ENCODE measurements at regions not wholly inside any gene's neighbourhood (a gene's known extent, or its start where the extent isn't known, plus 50 kb on each side); places are given as distances from the start of the nearest gene placed in this dataset.

GRCh38 chr12:87047691-87048090, 791.5 kb upstream of the MGAT4C start:
- Histone ChIP-seq H3K9me3 (ENCODE audit: low read length) (no peaks in the 10 kb centered on the region), H2AFZ (ENCODE audit: low read depth, low read length) (no peak overlapping the region), H3F3A (ENCODE audit: insufficient read depth, low read length, poor library complexity, severe bottlenecking) (no peaks in the 10 kb centered on the region), H3K4me3 (ENCODE audit: low read length) (no peak overlapping the region), H3K27ac (ENCODE audit: low read length) (no peak overlapping the region), H3K27me3 (ENCODE audit: insufficient read depth, low read depth, low read length) (no peaks in the 10 kb centered on the region), H3K9me2 (ENCODE audit: insufficient read depth, low read length) (no peaks in the 10 kb centered on the region), H3K4me2 (ENCODE audit: low read length) (no peak overlapping the region), H4K20me1 (ENCODE audit: insufficient read depth) (no peaks in the 10 kb centered on the region), H3K9ac (ENCODE audit: low read length) (no peak overlapping the region), H3K36me3 (ENCODE audit: insufficient read depth, low read length) (no peaks in the 10 kb centered on the region), H3K79me2 (replicated peaks; ENCODE audit: insufficient read depth, low read length) (no peaks in the 10 kb centered on the region)
- no peak for TF ChIP-seq RAD21 (conservative IDR thresholded peaks at IDR 0.05)
- TF ChIP-seq REST (IDR thresholded peaks at IDR 0.05; ENCODE audit: borderline replicate concordance) = no peak
- TF ChIP-seq TAF1 (IDR thresholded peaks at IDR 0.05; ENCODE audit: low read depth) = no peak
- TF ChIP-seq CTCF (IDR thresholded peaks at IDR 0.05; ENCODE audit: poor library complexity, severe bottlenecking) = no peak
- TF ChIP-seq EZH2 (IDR thresholded peaks at IDR 0.05; ENCODE audit: borderline replicate concordance, insufficient read depth, low read length, poor library complexity, severe bottlenecking) = no peak
- no peak for TF ChIP-seq MXI1 (conservative IDR thresholded peaks at IDR 0.05; ENCODE audit: poor library complexity, severe bottlenecking)
- no peak for TF ChIP-seq POLR2AphosphoS5 (IDR thresholded peaks at IDR 0.05)
- TF ChIP-seq EP300 (conservative IDR thresholded peaks at IDR 0.05; ENCODE audit: poor library complexity, severe bottlenecking) = no peak
- no peak for TF ChIP-seq SMC3 (conservative IDR thresholded peaks at IDR 0.05; ENCODE audit: poor library complexity)

GRCh38 chr12:87039536-87039935, 783.3 kb upstream of the MGAT4C start:
- H3K79me2 ChIP-seq (replicated peaks; ENCODE audit: insufficient read depth, low read length) = no peaks in the 10 kb centered on the region
- H3K9me2 ChIP-seq (ENCODE audit: insufficient read depth, low read length) = no peaks in the 10 kb centered on the region
- no peak overlapping the region for H3K9ac ChIP-seq (ENCODE audit: low read length)
- TF ChIP-seq POLR2AphosphoS5 (IDR thresholded peaks at IDR 0.05) (no peak), CTCF (IDR thresholded peaks at IDR 0.05; ENCODE audit: poor library complexity, severe bottlenecking) (no peak), SMC3 (conservative IDR thresholded peaks at IDR 0.05; ENCODE audit: poor library complexity) (no peak)
- H3K36me3 ChIP-seq (ENCODE audit: insufficient read depth, low read length) = no peaks in the 10 kb centered on the region
- H3K27ac ChIP-seq (ENCODE audit: low read length) = no peak overlapping the region
- no peaks in the 10 kb centered on the region for H3K9me3 ChIP-seq (ENCODE audit: low read length)
- no peaks in the 10 kb centered on the region for H4K20me1 ChIP-seq (ENCODE audit: insufficient read depth)
- no peaks in the 10 kb centered on the region for H3F3A ChIP-seq (ENCODE audit: insufficient read depth, low read length, poor library complexity, severe bottlenecking)
- no peak overlapping the region for H2AFZ ChIP-seq (ENCODE audit: low read depth, low read length)
- no peak overlapping the region for H3K4me3 ChIP-seq (ENCODE audit: low read length)
- H3K27me3 ChIP-seq (ENCODE audit: insufficient read depth, low read depth, low read length) = no peaks in the 10 kb centered on the region
- H3K4me2 ChIP-seq (ENCODE audit: low read length) = no peak overlapping the region

Measured in neural cell (in vitro differentiated cells).